DOHH2 (cell line): ENCODE measurements at regions not wholly inside any gene's neighbourhood (a gene's known extent, or its start where the extent isn't known, plus 50 kb on each side); places are given as distances from the start of the nearest gene placed in this dataset.

ENCODE experiments used
- EZH2phosphoT487 ChIP-seq: fragments of 200-600 bp; sonication (generic); IDR thresholded peaks from 2 replicates; pipeline ENCODE4 v1.6.1; 2017; ENCODE audit warnings: borderline replicate concordance, mild to moderate bottlenecking, antibody characterized with exemption, low read length, moderate library complexity, mixed read lengths
- TF ChIP-seq, protein P1 (sequence below): fragments of 200-600 bp; sonication (generic); IDR thresholded peaks from one replicate; pipeline ENCODE4 v1.5.1; 2014; ENCODE audit warnings: antibody characterized with exemption, mild to moderate bottlenecking, low read depth, low read length; ENCODE audit not compliant: poor library complexity, severe bottlenecking

- TF ChIP-seq, protein P1, sequence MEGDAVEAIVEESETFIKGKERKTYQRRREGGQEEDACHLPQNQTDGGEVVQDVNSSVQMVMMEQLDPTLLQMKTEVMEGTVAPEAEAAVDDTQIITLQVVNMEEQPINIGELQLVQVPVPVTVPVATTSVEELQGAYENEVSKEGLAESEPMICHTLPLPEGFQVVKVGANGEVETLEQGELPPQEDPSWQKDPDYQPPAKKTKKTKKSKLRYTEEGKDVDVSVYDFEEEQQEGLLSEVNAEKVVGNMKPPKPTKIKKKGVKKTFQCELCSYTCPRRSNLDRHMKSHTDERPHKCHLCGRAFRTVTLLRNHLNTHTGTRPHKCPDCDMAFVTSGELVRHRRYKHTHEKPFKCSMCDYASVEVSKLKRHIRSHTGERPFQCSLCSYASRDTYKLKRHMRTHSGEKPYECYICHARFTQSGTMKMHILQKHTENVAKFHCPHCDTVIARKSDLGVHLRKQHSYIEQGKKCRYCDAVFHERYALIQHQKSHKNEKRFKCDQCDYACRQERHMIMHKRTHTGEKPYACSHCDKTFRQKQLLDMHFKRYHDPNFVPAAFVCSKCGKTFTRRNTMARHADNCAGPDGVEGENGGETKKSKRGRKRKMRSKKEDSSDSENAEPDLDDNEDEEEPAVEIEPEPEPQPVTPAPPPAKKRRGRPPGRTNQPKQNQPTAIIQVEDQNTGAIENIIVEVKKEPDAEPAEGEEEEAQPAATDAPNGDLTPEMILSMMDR = no peak
- TF ChIP-seq EZH2phosphoT487 = no peak
These were observed 105.8 kb upstream of the MSX2 start for GRCh38 chr5:174618589-174618988.
